Fibroblast of the aortic adventitia (primary cell): ENCODE measurements at regions not wholly inside any gene's neighbourhood (a gene's known extent, or its start where the extent isn't known, plus 50 kb on each side); places are given as distances from the start of the nearest gene placed in this dataset.

Source experiments
- DNase-seq: peaks from one replicate; pipeline ENCODE4 v3.0.0-alpha.2; 2010; ENCODE audit warnings: low read depth
- H3K4me3 ChIP-seq: 2 replicates; pipeline ENCODE4 v1.5.1; 2011; ENCODE audit warnings: low read depth, mild to moderate bottlenecking, control low read depth, low read length, moderate library complexity
- TF ChIP-seq, protein P1 (sequence below): IDR thresholded peaks from 2 replicates; pipeline ENCODE4 v1.5.1; 2011; ENCODE audit warnings: mild to moderate bottlenecking, low read length, control low read depth, inconsistent platforms; ENCODE audit not compliant: insufficient read depth

DNA sequence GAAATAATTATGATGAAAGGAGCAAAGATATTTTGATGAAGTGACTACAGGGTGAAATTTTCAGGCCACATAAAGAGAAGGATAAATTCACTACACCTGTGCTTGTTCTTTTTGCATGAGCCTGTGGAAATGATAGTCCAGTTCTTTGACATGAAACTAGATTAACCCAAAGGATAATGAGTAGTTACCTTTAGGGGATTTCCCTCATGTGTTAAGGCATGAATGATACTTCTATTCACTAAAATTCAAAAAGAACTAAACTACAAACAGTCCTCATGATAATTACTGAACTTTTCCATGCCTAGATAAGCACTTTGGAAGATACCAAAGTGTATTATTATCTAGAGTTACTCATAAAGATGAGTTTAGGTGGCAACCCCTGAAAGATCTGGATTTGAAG is 244.3 kb downstream of the PTPRC start:
- TF ChIP-seq, protein P1, sequence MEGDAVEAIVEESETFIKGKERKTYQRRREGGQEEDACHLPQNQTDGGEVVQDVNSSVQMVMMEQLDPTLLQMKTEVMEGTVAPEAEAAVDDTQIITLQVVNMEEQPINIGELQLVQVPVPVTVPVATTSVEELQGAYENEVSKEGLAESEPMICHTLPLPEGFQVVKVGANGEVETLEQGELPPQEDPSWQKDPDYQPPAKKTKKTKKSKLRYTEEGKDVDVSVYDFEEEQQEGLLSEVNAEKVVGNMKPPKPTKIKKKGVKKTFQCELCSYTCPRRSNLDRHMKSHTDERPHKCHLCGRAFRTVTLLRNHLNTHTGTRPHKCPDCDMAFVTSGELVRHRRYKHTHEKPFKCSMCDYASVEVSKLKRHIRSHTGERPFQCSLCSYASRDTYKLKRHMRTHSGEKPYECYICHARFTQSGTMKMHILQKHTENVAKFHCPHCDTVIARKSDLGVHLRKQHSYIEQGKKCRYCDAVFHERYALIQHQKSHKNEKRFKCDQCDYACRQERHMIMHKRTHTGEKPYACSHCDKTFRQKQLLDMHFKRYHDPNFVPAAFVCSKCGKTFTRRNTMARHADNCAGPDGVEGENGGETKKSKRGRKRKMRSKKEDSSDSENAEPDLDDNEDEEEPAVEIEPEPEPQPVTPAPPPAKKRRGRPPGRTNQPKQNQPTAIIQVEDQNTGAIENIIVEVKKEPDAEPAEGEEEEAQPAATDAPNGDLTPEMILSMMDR: no peak
- H3K4me3 ChIP-seq: no peak overlapping the region
- no peak for DNase-seq

- no peak for DNase-seq
- TF ChIP-seq, protein P1: no peak
- no peak overlapping the region for H3K4me3 ChIP-seq
These were observed 249.0 kb downstream of the PTPRC start for GRCh38 chr1:198887866-198888265.

- peak; percentile 26 for DNase-seq
- TF ChIP-seq, protein P1: no peak
- no peak overlapping the region for H3K4me3 ChIP-seq
These were observed 249.6 kb downstream of the PTPRC start for GRCh38 chr1:198888379-198888943.

- no peak overlapping the region for H3K4me3 ChIP-seq
- TF ChIP-seq, protein P1: no peak
- DNase-seq: no peak
These were observed 250.3 kb downstream of the PTPRC start for GRCh38 chr1:198889101-198889500.

DNA sequence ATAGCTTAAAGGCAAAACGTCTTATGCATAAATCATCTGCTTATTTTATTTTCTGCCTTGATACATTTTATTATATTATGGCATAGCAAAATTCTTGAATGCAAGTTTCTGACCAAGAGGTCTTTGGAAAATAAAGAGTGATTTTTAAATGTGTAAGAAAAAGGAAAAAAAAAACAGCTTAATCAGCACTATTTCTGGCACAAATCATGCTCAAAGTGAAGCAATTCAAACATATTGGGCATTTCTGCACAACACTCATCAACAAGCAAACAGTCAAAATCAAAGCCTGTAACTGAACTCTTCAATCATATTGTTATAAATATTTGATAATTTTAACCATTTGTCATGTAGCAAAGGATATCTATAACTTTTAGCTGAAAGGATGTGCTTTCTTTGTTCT is 250.9 kb downstream of the PTPRC start:
- no peak for DNase-seq
- TF ChIP-seq, protein P1: no peak
- no peak overlapping the region for H3K4me3 ChIP-seq

- H3K4me3 ChIP-seq: no peak overlapping the region
- peak; percentile 65 for DNase-seq
- TF ChIP-seq, protein P1: no peak
These were observed 251.5 kb downstream of the PTPRC start for GRCh38 chr1:198890214-198890930.

DNA sequence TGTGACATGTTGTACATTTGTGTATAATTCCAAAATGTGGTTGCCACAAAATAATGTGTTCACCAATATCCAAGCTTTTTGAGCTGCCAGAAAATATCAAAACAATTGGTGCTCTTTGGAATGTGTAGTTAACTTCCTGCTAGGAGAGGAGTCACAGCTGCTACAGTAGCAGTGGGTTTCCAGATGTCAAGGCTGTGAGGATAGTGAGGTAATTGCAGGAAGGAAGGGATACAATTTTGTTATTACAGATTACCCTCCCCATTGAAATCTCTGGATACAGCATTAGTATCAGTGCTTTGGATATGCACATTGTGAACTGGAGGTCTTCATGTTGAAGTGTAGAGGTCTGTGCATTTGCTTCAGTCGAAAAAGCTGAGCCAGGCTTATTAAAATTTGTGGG is 253.2 kb downstream of the PTPRC start:
- no peak overlapping the region for H3K4me3 ChIP-seq
- peak; percentile 54 for DNase-seq
- TF ChIP-seq, protein P1: no peak
